ENCODE measurements at regions not wholly inside any gene's neighbourhood (a gene's known extent, or its start where the extent isn't known, plus 50 kb on each side); places are given as distances from the start of the nearest gene placed in this dataset.

GRCh38 chr15:96093063-96093462, 237.4 kb upstream of the NR2F2 start:
- H3K9me2 ChIP-seq (replicated peaks; ENCODE audit: control insufficient read depth, low read length): no peaks in the 10 kb centered on the region

GRCh38 chr15:96097661-96098060, 232.8 kb upstream of the NR2F2 start:
- H4K20me1 ChIP-seq (ENCODE audit: control insufficient read depth, insufficient read depth, low read depth, low read length): no peaks in the 10 kb centered on the region
- no peaks in the 10 kb centered on the region for H3K9me2 ChIP-seq (replicated peaks; ENCODE audit: control insufficient read depth, low read length)
- H3K4me3 ChIP-seq (ENCODE audit: low read length): no peak overlapping the region
- H3K4me2 ChIP-seq (ENCODE audit: low read length): no peak overlapping the region
- TF ChIP-seq, protein P1, sequence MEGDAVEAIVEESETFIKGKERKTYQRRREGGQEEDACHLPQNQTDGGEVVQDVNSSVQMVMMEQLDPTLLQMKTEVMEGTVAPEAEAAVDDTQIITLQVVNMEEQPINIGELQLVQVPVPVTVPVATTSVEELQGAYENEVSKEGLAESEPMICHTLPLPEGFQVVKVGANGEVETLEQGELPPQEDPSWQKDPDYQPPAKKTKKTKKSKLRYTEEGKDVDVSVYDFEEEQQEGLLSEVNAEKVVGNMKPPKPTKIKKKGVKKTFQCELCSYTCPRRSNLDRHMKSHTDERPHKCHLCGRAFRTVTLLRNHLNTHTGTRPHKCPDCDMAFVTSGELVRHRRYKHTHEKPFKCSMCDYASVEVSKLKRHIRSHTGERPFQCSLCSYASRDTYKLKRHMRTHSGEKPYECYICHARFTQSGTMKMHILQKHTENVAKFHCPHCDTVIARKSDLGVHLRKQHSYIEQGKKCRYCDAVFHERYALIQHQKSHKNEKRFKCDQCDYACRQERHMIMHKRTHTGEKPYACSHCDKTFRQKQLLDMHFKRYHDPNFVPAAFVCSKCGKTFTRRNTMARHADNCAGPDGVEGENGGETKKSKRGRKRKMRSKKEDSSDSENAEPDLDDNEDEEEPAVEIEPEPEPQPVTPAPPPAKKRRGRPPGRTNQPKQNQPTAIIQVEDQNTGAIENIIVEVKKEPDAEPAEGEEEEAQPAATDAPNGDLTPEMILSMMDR (IDR thresholded peaks at IDR 0.05; ENCODE audit: low read depth, low read length, poor library complexity, severe bottlenecking): no peak
- no peak for TF ChIP-seq EZH2phosphoT487 (IDR thresholded peaks at IDR 0.05; ENCODE audit: borderline replicate concordance, low read length)
- no peaks in the 10 kb centered on the region for H3K27me3 ChIP-seq (ENCODE audit: control insufficient read depth, low read length)
- no peak overlapping the region for H3K27ac ChIP-seq (ENCODE audit: low read depth, low read length)
- H3K4me1 ChIP-seq (ENCODE audit: control insufficient read depth, low read length): no peaks in the 10 kb centered on the region
- H3K36me3 ChIP-seq (ENCODE audit: control insufficient read depth, low read length): no peaks in the 10 kb centered on the region
- no peaks in the 10 kb centered on the region for H3K9me3 ChIP-seq (ENCODE audit: control insufficient read depth, insufficient read depth, low read length)
- H3K79me2 ChIP-seq (ENCODE audit: control insufficient read depth, low read length): no peaks in the 10 kb centered on the region
- no peaks in the 10 kb centered on the region for H3F3A ChIP-seq (ENCODE audit: control insufficient read depth, insufficient read depth)

More at GRCh38 chr15:96093063-96093462, 237.4 kb upstream of the NR2F2 start:
- H3K79me2 ChIP-seq (ENCODE audit: control insufficient read depth, low read length): no peaks in the 10 kb centered on the region
- TF ChIP-seq EZH2phosphoT487 (IDR thresholded peaks at IDR 0.05; ENCODE audit: borderline replicate concordance, low read length): no peak
- TF ChIP-seq, protein P1 (IDR thresholded peaks at IDR 0.05; ENCODE audit: low read depth, low read length, poor library complexity, severe bottlenecking): no peak
- H3K4me2 ChIP-seq (ENCODE audit: low read length): no peak overlapping the region
- no peaks in the 10 kb centered on the region; the same call in 1 of the 2 replicates for H3K9me3 ChIP-seq (ENCODE audit: control insufficient read depth, insufficient read depth, low read length)
- no peaks in the 10 kb centered on the region for H4K20me1 ChIP-seq (ENCODE audit: control insufficient read depth, insufficient read depth, low read depth, low read length)
- no peaks in the 10 kb centered on the region for H3F3A ChIP-seq (ENCODE audit: control insufficient read depth, insufficient read depth)
- H3K4me1 ChIP-seq (ENCODE audit: control insufficient read depth, low read length): no peaks in the 10 kb centered on the region
- H3K27ac ChIP-seq (ENCODE audit: low read depth, low read length): no peak overlapping the region
- H3K27me3 ChIP-seq (ENCODE audit: control insufficient read depth, low read length): no peaks in the 10 kb centered on the region
- H3K36me3 ChIP-seq (ENCODE audit: control insufficient read depth, low read length): no peaks in the 10 kb centered on the region
- no peak overlapping the region for H3K4me3 ChIP-seq (ENCODE audit: low read length)

DNA sequence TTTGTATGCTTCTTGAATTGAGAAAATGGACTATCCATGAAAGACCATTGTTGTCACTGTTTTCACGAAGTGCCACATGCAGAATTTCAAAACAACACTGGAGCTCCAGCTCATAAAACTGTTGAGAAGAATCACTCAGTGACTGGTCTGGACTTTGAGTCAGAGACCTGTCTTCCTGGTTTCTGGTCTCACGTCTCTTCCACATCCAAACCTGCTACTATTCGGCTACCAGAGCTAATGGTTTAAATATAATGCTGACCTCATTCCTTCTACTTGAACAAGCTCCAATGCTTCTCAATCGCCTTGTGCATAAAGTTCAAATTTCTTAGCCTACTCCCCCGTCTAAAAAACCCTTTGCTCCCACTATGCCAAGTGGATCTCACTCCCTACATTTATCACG, 227.9 kb upstream of the NR2F2 start:
- H3K4me2 ChIP-seq (ENCODE audit: low read length): no peak overlapping the region
- H3K9me3 ChIP-seq (ENCODE audit: control insufficient read depth, insufficient read depth, low read length): no peaks in the 10 kb centered on the region
- H4K20me1 ChIP-seq (ENCODE audit: control insufficient read depth, insufficient read depth, low read depth, low read length): no peaks in the 10 kb centered on the region
- TF ChIP-seq EZH2phosphoT487 (IDR thresholded peaks at IDR 0.05; ENCODE audit: borderline replicate concordance, low read length): no peak
- TF ChIP-seq, protein P1 (IDR thresholded peaks at IDR 0.05; ENCODE audit: low read depth, low read length, poor library complexity, severe bottlenecking): no peak
- H3K9me2 ChIP-seq (replicated peaks; ENCODE audit: control insufficient read depth, low read length): no peaks in the 10 kb centered on the region
- no peaks in the 10 kb centered on the region for H3K79me2 ChIP-seq (ENCODE audit: control insufficient read depth, low read length)
- H3F3A ChIP-seq (ENCODE audit: control insufficient read depth, insufficient read depth): no peaks in the 10 kb centered on the region
- no peak overlapping the region for H3K27ac ChIP-seq (ENCODE audit: low read depth, low read length)
- no peaks in the 10 kb centered on the region for H3K4me1 ChIP-seq (ENCODE audit: control insufficient read depth, low read length)
- no peaks in the 10 kb centered on the region for H3K36me3 ChIP-seq (ENCODE audit: control insufficient read depth, low read length)
- H3K27me3 ChIP-seq (ENCODE audit: control insufficient read depth, low read length): no peaks in the 10 kb centered on the region
- H3K4me3 ChIP-seq (ENCODE audit: low read length): no peak overlapping the region

Data from DOHH2 (cell line).